HL-60 (cell line): ENCODE measurements at regions not wholly inside any gene's neighbourhood (a gene's known extent, or its start where the extent isn't known, plus 50 kb on each side); places are given as distances from the start of the nearest gene placed in this dataset.

ENCODE experiments used
- POLR2AphosphoS5 ChIP-seq: IDR thresholded peaks from 2 replicates; pipeline ENCODE4 v1.6.1; 2012; ENCODE audit warnings: low read depth
- SPI1 ChIP-seq: IDR thresholded peaks from 2 replicates; pipeline ENCODE4 v1.6.1; 2012; ENCODE audit warnings: low read depth, mild to moderate bottlenecking, borderline replicate concordance
- TF ChIP-seq, protein P1 (sequence below): IDR thresholded peaks from one replicate; pipeline ENCODE4 v1.5.1; 2011; ENCODE audit warnings: low read length, control low read depth, inconsistent platforms; ENCODE audit not compliant: insufficient read depth

DNA sequence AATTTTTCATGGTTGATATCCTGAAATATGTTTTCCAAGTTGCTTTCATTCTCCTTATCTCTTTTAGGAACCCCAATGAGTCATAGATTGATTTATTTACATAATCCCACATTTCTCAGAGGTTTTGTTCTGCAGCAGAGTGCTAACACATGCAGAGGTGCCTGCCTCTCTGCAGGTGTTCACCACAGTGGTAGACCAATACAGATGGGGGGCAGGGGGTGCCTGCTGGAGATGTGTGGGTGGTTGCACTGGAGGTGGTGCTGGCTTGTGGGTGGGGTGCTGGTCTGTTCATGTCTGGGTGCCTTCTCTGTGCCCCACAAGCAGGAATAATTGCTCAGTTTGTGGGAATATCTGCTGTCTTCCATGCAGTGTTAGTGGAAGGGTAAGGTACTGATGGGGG, 131.1 kb downstream of the JRKL start:
- no peak for TF ChIP-seq SPI1
- no peak for TF ChIP-seq POLR2AphosphoS5
- TF ChIP-seq, protein P1, sequence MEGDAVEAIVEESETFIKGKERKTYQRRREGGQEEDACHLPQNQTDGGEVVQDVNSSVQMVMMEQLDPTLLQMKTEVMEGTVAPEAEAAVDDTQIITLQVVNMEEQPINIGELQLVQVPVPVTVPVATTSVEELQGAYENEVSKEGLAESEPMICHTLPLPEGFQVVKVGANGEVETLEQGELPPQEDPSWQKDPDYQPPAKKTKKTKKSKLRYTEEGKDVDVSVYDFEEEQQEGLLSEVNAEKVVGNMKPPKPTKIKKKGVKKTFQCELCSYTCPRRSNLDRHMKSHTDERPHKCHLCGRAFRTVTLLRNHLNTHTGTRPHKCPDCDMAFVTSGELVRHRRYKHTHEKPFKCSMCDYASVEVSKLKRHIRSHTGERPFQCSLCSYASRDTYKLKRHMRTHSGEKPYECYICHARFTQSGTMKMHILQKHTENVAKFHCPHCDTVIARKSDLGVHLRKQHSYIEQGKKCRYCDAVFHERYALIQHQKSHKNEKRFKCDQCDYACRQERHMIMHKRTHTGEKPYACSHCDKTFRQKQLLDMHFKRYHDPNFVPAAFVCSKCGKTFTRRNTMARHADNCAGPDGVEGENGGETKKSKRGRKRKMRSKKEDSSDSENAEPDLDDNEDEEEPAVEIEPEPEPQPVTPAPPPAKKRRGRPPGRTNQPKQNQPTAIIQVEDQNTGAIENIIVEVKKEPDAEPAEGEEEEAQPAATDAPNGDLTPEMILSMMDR = no peak
